ENCODE measurements at regions not wholly inside any gene's neighbourhood (a gene's known extent, or its start where the extent isn't known, plus 50 kb on each side); places are given as distances from the start of the nearest gene placed in this dataset.

GRCh38 chr13:85543144-85543543 is 256.1 kb downstream of the SLITRK6 start:
- DNase-seq (ENCODE audit: low read depth) = no peak

- no peak for DNase-seq (ENCODE audit: low read depth)
Observed at GRCh38 chr13:85541476-85541875, 257.7 kb downstream of the SLITRK6 start.

- no peak for DNase-seq (ENCODE audit: low read depth)
Observed at GRCh38 chr13:85538957-85539356, 260.3 kb downstream of the SLITRK6 start.

GRCh38 chr13:85537601-85538000 is 261.6 kb downstream of the SLITRK6 start:
- no peak for DNase-seq (ENCODE audit: low read depth)

GRCh38 chr13:85536706-85537105 is 262.5 kb downstream of the SLITRK6 start:
- DNase-seq (ENCODE audit: low read depth) = no peak

GRCh38 chr13:85535316-85536084 is 263.7 kb downstream of the SLITRK6 start:
- no peak for DNase-seq (ENCODE audit: low read depth)

- no peak for DNase-seq (ENCODE audit: low read depth)
Observed at GRCh38 chr13:85533911-85534310, 265.3 kb downstream of the SLITRK6 start.

GRCh38 chr13:85529218-85529594 is 270.0 kb downstream of the SLITRK6 start:
- DNase-seq (ENCODE audit: low read depth) = no peak

- no peak for DNase-seq (ENCODE audit: low read depth)
Observed at GRCh38 chr13:85528491-85529217, 270.6 kb downstream of the SLITRK6 start.

GRCh38 chr13:85527316-85527715 is 271.9 kb downstream of the SLITRK6 start:
- DNase-seq (ENCODE audit: low read depth) = no peak

- no peak for DNase-seq (ENCODE audit: low read depth)
Observed at GRCh38 chr13:85525411-85525810, 273.8 kb downstream of the SLITRK6 start.

- no peak for DNase-seq (ENCODE audit: low read depth)
Observed at GRCh38 chr13:85521657-85522056, 277.6 kb downstream of the SLITRK6 start.

- no peak for DNase-seq (ENCODE audit: low read depth)
Observed at GRCh38 chr13:85520445-85520844, 278.8 kb downstream of the SLITRK6 start.

- DNase-seq (ENCODE audit: low read depth) = no peak
Observed at GRCh38 chr13:85519363-85519762, 279.9 kb downstream of the SLITRK6 start.

- DNase-seq (ENCODE audit: low read depth) = no peak
Observed at GRCh38 chr13:85512421-85512820, 286.8 kb downstream of the SLITRK6 start.

GRCh38 chr13:85509512-85509911 is 289.7 kb downstream of the SLITRK6 start:
- DNase-seq (ENCODE audit: low read depth) = no peak

GRCh38 chr13:85508683-85509329 is 290.4 kb downstream of the SLITRK6 start:
- no peak for DNase-seq (ENCODE audit: low read depth)

- no peak for DNase-seq (ENCODE audit: low read depth)
Observed at GRCh38 chr13:85503797-85504196, 295.4 kb downstream of the SLITRK6 start.

- no peak for DNase-seq (ENCODE audit: low read depth)
Observed at GRCh38 chr13:85501616-85502015, 297.6 kb downstream of the SLITRK6 start.

GRCh38 chr13:85500696-85501256 is 298.4 kb downstream of the SLITRK6 start:
- no peak for DNase-seq (ENCODE audit: low read depth)

- DNase-seq (ENCODE audit: low read depth) = no peak
Observed at GRCh38 chr13:85498774-85499173, 300.4 kb downstream of the SLITRK6 start.

GRCh38 chr13:85497652-85498051 is 301.6 kb downstream of the SLITRK6 start:
- peak; percentile 13 for DNase-seq (ENCODE audit: low read depth)
